H9 (cell line): ENCODE measurements at regions not wholly inside any gene's neighbourhood (a gene's known extent, or its start where the extent isn't known, plus 50 kb on each side); places are given as distances from the start of the nearest gene placed in this dataset.

Experiments used
- DNase-seq: peaks from one replicate; pipeline ENCODE4 v3.0.0-alpha.2; 2017
- H2AFZ ChIP-seq: one replicate; pipeline ENCODE4 v1.6.1; 2013; ENCODE audit warnings: mild to moderate bottlenecking, low read length, control low read depth, moderate library complexity
- H2AK5ac ChIP-seq: 2 replicates; pipeline ENCODE4 v1.6.1; 2013; ENCODE audit warnings: low read length, control low read depth, mixed read lengths; ENCODE audit not compliant: insufficient read length
- H2BK120ac ChIP-seq: one replicate; pipeline ENCODE4 v1.6.1; 2013; ENCODE audit warnings: low read depth, mild to moderate bottlenecking, low read length, control low read depth, inconsistent platforms; ENCODE audit not compliant: poor library complexity, severe bottlenecking
- H2BK12ac ChIP-seq: 2 replicates; pipeline ENCODE4 v1.6.1; 2013; ENCODE audit warnings: low read length, control low read depth, mixed read lengths, low read depth; ENCODE audit not compliant: insufficient read length
- H2BK15ac ChIP-seq: 2 replicates; pipeline ENCODE4 v1.6.1; 2013; ENCODE audit warnings: low read depth, low read length, control low read depth
- H2BK20ac ChIP-seq: one replicate; pipeline ENCODE4 v1.6.1; 2013; ENCODE audit warnings: low read depth, mild to moderate bottlenecking, low read length, control low read depth, inconsistent platforms; ENCODE audit not compliant: poor library complexity, severe bottlenecking
- H2BK5ac ChIP-seq: 2 replicates; pipeline ENCODE4 v1.6.1; 2013; ENCODE audit warnings: low read length, control low read depth, mixed read lengths; ENCODE audit not compliant: insufficient read length
- H3K14ac ChIP-seq: 2 replicates; pipeline ENCODE4 v1.6.1; 2013; ENCODE audit warnings: low read length, control low read depth; ENCODE audit not compliant: insufficient read depth
- H3K18ac ChIP-seq: 2 replicates; pipeline ENCODE4 v1.6.1; 2013; ENCODE audit warnings: low read depth, mild to moderate bottlenecking, mixed read lengths, low read length, control low read depth; ENCODE audit not compliant: insufficient read length
- H3K23ac ChIP-seq: 2 replicates; pipeline ENCODE4 v1.6.1; 2013; ENCODE audit warnings: low read length, control low read depth, mixed read lengths, low read depth; ENCODE audit not compliant: insufficient read length
- H3K23me2 ChIP-seq: 2 replicates; pipeline ENCODE4 v1.6.1; 2013; ENCODE audit warnings: low read depth, mild to moderate bottlenecking, mixed read lengths, low read length, control low read depth; ENCODE audit not compliant: insufficient read length, poor library complexity, severe bottlenecking
- H3K27ac ChIP-seq: 2 replicates; pipeline ENCODE4 v1.5.1; 2013; ENCODE audit warnings: low read length, control low read depth, mixed read lengths, low read depth; ENCODE audit not compliant: insufficient read length
- H3K27me3 ChIP-seq: 2 replicates; pipeline ENCODE4 v1.6.1; 2013; ENCODE audit warnings: low read length, control low read depth, inconsistent platforms; ENCODE audit not compliant: insufficient read depth
- H3K4ac ChIP-seq: 2 replicates; pipeline ENCODE4 v1.6.1; 2013; ENCODE audit warnings: low read depth, mild to moderate bottlenecking, control low read depth, inconsistent platforms, low read length, moderate library complexity
- H3K4me1 ChIP-seq: 2 replicates; pipeline ENCODE4 v1.6.1; 2013; ENCODE audit warnings: low read length, control low read depth, inconsistent platforms; ENCODE audit not compliant: insufficient read depth
- H3K4me2 ChIP-seq: 2 replicates; pipeline ENCODE4 v1.6.1; 2013; ENCODE audit warnings: low read length, control low read depth, mixed read lengths; ENCODE audit not compliant: insufficient read length, insufficient read depth
- H3K56ac ChIP-seq: 2 replicates; pipeline ENCODE4 v1.6.1; 2013; ENCODE audit warnings: low read depth, mild to moderate bottlenecking, mixed read lengths, low read length, control low read depth; ENCODE audit not compliant: insufficient read length
- H3K79me1 ChIP-seq: 2 replicates; pipeline ENCODE4 v1.6.1; 2013; ENCODE audit warnings: low read depth, mild to moderate bottlenecking, moderate library complexity, low read length, control low read depth, inconsistent platforms; ENCODE audit not compliant: insufficient read depth, poor library complexity, severe bottlenecking
- H3K79me2 ChIP-seq: 2 replicates; pipeline ENCODE4 v1.6.1; 2013; ENCODE audit warnings: low read length, control low read depth, inconsistent platforms; ENCODE audit not compliant: insufficient read depth
- H3K9ac ChIP-seq: 2 replicates; pipeline ENCODE4 v1.6.1; 2013; ENCODE audit warnings: low read length, control low read depth, mixed read lengths; ENCODE audit not compliant: insufficient read length; ENCODE audit errors: extremely low read depth
- H3K9me3 ChIP-seq: one replicate; pipeline ENCODE4 v1.6.1; 2013; ENCODE audit warnings: low read depth, low read length, inconsistent platforms; ENCODE audit not compliant: control insufficient read depth
- H3T11ph ChIP-seq: one replicate; pipeline ENCODE4 v1.6.1; 2013; ENCODE audit warnings: mild to moderate bottlenecking, low read length, control low read depth, inconsistent platforms
- H4K20me1 ChIP-seq: one replicate; pipeline ENCODE4 v1.6.1; 2013; ENCODE audit not compliant: control insufficient read depth, insufficient read length, insufficient read depth
- H4K5ac ChIP-seq: 2 replicates; pipeline ENCODE4 v1.6.1; 2013; ENCODE audit warnings: low read depth, mild to moderate bottlenecking, mixed read lengths, low read length, control low read depth; ENCODE audit not compliant: insufficient read length
- H4K8ac ChIP-seq: replicated peaks from 2 replicates; pipeline ENCODE4 v1.6.1; 2013; ENCODE audit warnings: low read length, control low read depth, mixed read lengths, low read depth; ENCODE audit not compliant: insufficient read length
- H4K91ac ChIP-seq: 2 replicates; pipeline ENCODE4 v1.6.1; 2013; ENCODE audit warnings: low read depth, mild to moderate bottlenecking, moderate library complexity, mixed read lengths, low read length, control low read depth; ENCODE audit not compliant: insufficient read length
- H3K27ac Mint-ChIP-seq, 3 experiments: 2 replicates in 2 of 3; 3 replicates in 1 of 3; pipeline ENCODE4 v1.8.0; 2020 to 2021; ENCODE audit warnings: mixed read lengths in 3 of 3, mild to moderate bottlenecking in 1 of 3, moderate library complexity in 1 of 3
- H3K27me3 Mint-ChIP-seq: 2 replicates; pipeline ENCODE4 v1.8.0; 2021; ENCODE audit warnings: low read depth, mild to moderate bottlenecking, moderate library complexity, mixed read lengths
- H3K36me3 Mint-ChIP-seq, 3 experiments: 2 replicates in 2 of 3; 3 replicates in 1 of 3; pipeline ENCODE4 v1.8.0; 2020 to 2021; ENCODE audit warnings: low read depth in 3 of 3, mixed read lengths in 3 of 3; ENCODE audit not compliant: insufficient read depth in 1 of 3
- H3K4me1 Mint-ChIP-seq, 2 experiments: 2 replicates each; pipeline ENCODE4 v1.8.0; 2020; ENCODE audit warnings: mixed read lengths in 2 of 2
- H3K4me3 Mint-ChIP-seq, 2 experiments: 2 replicates in 1 of 2; 3 replicates in 1 of 2; pipeline ENCODE4 v1.8.0; 2020 to 2021; ENCODE audit warnings: mild to moderate bottlenecking in 2 of 2, mixed read lengths in 2 of 2, moderate library complexity in 1 of 2
- H3K9me3 Mint-ChIP-seq, 2 experiments: 2 replicates in 1 of 2; 3 replicates in 1 of 2; pipeline ENCODE4 v1.8.0; 2020; ENCODE audit warnings: mild to moderate bottlenecking in 2 of 2, mixed read lengths in 2 of 2, moderate library complexity in 1 of 2
- CTCF ChIP-seq: fragments of 200-600 bp; sonication (generic); conservative IDR thresholded peaks from 3 replicates; pipeline ENCODE4 v1.8.0; 2021; ENCODE audit warnings: antibody characterized with exemption, mild to moderate bottlenecking
- WGBS: extraction: QIAGEN DNeasy Blood & Tissue Kit; methylation state at CpG from one replicate; pipeline ENCODE4 v1.1.7; 2013; ENCODE audit warnings: missing lambda C conversion rate, low lambda C conversion rate, mixed read lengths; ENCODE audit not compliant: insufficient read length; ENCODE audit errors: extremely low coverage; 5-methylcytosine and 5-hydroxymethylcytosine counted together

- H2BK20ac ChIP-seq, result no peak overlapping the region
- H4K5ac ChIP-seq, result no peak overlapping the region
- H3K4me2 ChIP-seq, result no peak overlapping the region
- no peak overlapping the region for H3K14ac ChIP-seq
- H2BK12ac ChIP-seq, result no peak overlapping the region
- H3K27me3 ChIP-seq, result no peaks in the 10 kb centered on the region
- Mint-ChIP-seq H3K9me3 (peaks cover 73 to 87% of the 10 kb centered on the region in 2 experiments), H3K27me3 (no peaks in the 10 kb centered on the region), H3K4me3 (no peak overlapping the region), H3K36me3 (peaks cover 0 to 17% (median 7%) of the 10 kb centered on the region in 3 experiments; a peak in 4 of 7 replicates), H3K4me1 (no peaks in the 10 kb centered on the region), H3K27ac (no peak overlapping the region)
- no peaks in the 10 kb centered on the region for H3K4me1 ChIP-seq
- no peak overlapping the region for H3T11ph ChIP-seq
- H3K79me2 ChIP-seq, result no peaks in the 10 kb centered on the region
- no peaks in the 10 kb centered on the region for H3K79me1 ChIP-seq
- peaks cover 99% of the 10 kb centered on the region for H3K9me3 ChIP-seq
- no peak for DNase-seq
- H4K8ac ChIP-seq, result no peak overlapping the region
- no peak for TF ChIP-seq CTCF
- no peak overlapping the region for H4K91ac ChIP-seq
- H2AFZ ChIP-seq, result no peak overlapping the region
- no CpG with 5 or more reads among the region's 44 CpGs for WGBS
- H3K9ac ChIP-seq, result no peak overlapping the region
- H2BK120ac ChIP-seq, result no peak overlapping the region
- no peak overlapping the region for H2BK5ac ChIP-seq
- H3K4ac ChIP-seq, result no peak overlapping the region
- H3K18ac ChIP-seq, result no peak overlapping the region
- H3K23me2 ChIP-seq, result no peaks in the 10 kb centered on the region
- H4K20me1 ChIP-seq, result no peaks in the 10 kb centered on the region
- no peak overlapping the region for H2BK15ac ChIP-seq
- H3K23ac ChIP-seq, result no peak overlapping the region
- no peak overlapping the region for H2AK5ac ChIP-seq
- H3K56ac ChIP-seq, result no peak overlapping the region
- no peak overlapping the region for H3K27ac ChIP-seq
Measured at GRCh38 chr22:47390026-47390970, 627.8 kb downstream of the TBC1D22A start.
